Upper lobe of right lung (tissue), 1 donor: ENCODE measurements at regions not wholly inside any gene's neighbourhood (a gene's known extent, or its start where the extent isn't known, plus 50 kb on each side); places are given as distances from the start of the nearest gene placed in this dataset.

ENCODE experiments used
- ATAC-seq: fragments of 200-7000 bp; cut with Tn5 transposase; one replicate; pipeline ENCODE4 v1.9.1; 2020; ENCODE audit warnings: mild to moderate bottlenecking, moderate library complexity
- DNase-seq: peaks from one replicate; pipeline ENCODE4 v3.0.0-alpha.2; 2020
- H3K27ac ChIP-seq: fragments of 200-600 bp; one replicate; pipeline ENCODE4 v1.8.0; 2022
- H3K27me3 ChIP-seq: fragments of 200-600 bp; one replicate; pipeline ENCODE4 v1.8.0; 2022; ENCODE audit warnings: mild to moderate bottlenecking
- H3K36me3 ChIP-seq: fragments of 200-600 bp; one replicate; pipeline ENCODE4 v1.8.0; 2022
- H3K4me1 ChIP-seq: fragments of 200-600 bp; one replicate; pipeline ENCODE4 v1.8.0; 2022
- H3K4me3 ChIP-seq: fragments of 200-600 bp; one replicate; pipeline ENCODE4 v1.8.0; 2022; ENCODE audit warnings: mild to moderate bottlenecking
- H3K9me3 ChIP-seq: fragments of 200-600 bp; one replicate; pipeline ENCODE4 v1.8.0; 2022
- intact Hi-C: fragments of 100-400 bp; cut with DNase I; formaldehyde crosslinking; loops from one replicate; pipeline ENCODE4 v1.11.0; 2022
- TF ChIP-seq, protein P1 (sequence below): fragments of 200-600 bp; IDR thresholded peaks from one replicate; pipeline ENCODE4 v1.8.0; 2022; ENCODE audit warnings: antibody characterized with exemption
- donor health status: DM: no; HTN: yes; CAD: no; lungs with severe emphysema.

GRCh38 chr13:80086304-80086721 lies 254.6 kb downstream of the SPRY2 start:
- Histone ChIP-seq H3K27ac (no peak overlapping the region), H3K36me3 (no peaks in the 10 kb centered on the region), H3K27me3 (no peaks in the 10 kb centered on the region), H3K9me3 (no peaks in the 10 kb centered on the region), H3K4me3 (no peak overlapping the region), H3K4me1 (peaks cover 12% of the 10 kb centered on the region)
- peak; percentile 48 for ATAC-seq
- intact Hi-C loops, result no loop called here
- no peak for DNase-seq
- TF ChIP-seq, protein P1, sequence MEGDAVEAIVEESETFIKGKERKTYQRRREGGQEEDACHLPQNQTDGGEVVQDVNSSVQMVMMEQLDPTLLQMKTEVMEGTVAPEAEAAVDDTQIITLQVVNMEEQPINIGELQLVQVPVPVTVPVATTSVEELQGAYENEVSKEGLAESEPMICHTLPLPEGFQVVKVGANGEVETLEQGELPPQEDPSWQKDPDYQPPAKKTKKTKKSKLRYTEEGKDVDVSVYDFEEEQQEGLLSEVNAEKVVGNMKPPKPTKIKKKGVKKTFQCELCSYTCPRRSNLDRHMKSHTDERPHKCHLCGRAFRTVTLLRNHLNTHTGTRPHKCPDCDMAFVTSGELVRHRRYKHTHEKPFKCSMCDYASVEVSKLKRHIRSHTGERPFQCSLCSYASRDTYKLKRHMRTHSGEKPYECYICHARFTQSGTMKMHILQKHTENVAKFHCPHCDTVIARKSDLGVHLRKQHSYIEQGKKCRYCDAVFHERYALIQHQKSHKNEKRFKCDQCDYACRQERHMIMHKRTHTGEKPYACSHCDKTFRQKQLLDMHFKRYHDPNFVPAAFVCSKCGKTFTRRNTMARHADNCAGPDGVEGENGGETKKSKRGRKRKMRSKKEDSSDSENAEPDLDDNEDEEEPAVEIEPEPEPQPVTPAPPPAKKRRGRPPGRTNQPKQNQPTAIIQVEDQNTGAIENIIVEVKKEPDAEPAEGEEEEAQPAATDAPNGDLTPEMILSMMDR, result no peak

DNA sequence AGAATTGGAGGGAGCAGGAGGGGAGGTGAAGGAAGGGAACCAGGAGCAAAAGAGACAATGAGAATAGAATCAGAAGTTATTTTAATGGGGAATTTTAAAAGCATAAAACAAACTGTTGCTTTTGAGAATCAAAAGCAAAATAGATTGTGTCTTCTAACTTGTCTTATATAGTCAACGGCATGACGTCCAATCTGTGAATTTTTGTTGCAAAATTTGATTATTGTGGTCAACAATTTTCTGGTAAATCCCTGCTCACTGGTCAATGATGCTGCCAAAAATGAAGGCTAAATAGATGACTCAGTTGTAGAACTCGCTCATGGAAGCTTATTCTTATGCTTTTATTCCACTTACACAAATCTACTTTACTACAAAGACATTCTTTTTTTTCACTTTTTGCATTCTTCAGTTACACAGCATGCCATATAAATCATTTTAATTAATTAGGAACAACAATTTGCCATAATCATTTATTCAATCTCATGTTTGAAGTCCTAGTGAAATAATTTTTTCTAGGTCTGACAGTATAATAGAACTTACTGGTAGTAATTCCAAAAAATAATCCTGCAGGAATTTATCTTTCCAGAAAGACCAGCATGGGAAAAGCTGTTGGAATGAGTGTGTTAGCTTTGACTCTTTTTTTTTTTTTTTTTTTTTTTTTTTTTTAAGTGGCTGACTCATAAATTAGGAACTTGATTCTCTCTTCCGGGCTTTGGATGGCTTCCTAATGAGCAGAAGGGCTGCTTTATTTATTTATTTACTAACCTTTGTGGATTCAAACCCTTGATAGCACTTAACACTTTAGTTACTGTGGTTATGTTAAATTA lies 256.9 kb downstream of the SPRY2 start:
- peak overlapping the region; percentile 19 for H3K27ac ChIP-seq
- H3K4me3 ChIP-seq, result no peak overlapping the region
- no peak for DNase-seq
- no peaks in the 10 kb centered on the region for H3K9me3 ChIP-seq
- intact Hi-C loops, result no loop called here
- peak; percentile 45 for ATAC-seq
- no peaks in the 10 kb centered on the region for H3K36me3 ChIP-seq
- TF ChIP-seq, protein P1, result no peak
- H3K4me1 ChIP-seq, result peaks cover 12% of the 10 kb centered on the region
- H3K27me3 ChIP-seq, result no peaks in the 10 kb centered on the region

DNA sequence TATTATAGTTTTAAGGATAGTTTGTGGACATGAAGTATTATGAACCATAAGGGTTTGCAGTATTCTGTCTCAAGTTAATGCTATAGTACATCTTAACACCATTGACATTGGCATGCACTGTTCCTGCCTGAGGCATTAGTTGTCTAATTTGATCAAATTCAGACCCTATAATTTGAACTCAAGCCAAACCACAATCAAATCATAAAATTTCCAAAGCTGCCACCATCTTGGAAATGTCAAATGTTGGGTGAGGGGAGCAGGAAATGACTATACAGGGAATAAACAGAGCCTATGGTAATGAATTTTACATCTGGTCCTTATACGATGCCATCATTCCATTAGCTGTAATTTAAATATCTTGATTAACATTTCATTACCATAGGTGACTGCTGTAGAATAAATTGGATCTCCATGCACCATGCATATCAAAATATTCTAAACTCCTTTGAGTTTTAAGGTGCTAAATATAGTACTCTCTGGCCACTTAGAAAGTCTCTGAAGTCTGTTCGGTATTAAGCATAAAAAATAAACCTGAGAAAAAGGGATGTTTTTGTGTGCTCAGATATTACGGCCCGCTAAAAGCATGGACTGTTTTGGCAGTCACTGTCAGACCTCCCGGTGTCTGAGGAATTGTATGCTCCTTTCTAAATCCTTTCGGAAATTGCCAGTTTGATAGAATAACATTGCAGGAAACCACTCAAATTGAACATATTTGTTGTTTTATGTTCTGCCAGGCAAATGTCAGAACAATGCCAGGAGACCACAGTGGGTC lies 257.7 kb downstream of the SPRY2 start:
- H3K27me3 ChIP-seq, result no peaks in the 10 kb centered on the region
- no peak overlapping the region for H3K4me3 ChIP-seq
- intact Hi-C loops, result no loop called here
- TF ChIP-seq, protein P1, result no peak
- ATAC-seq (no peak), DNase-seq (no peak)
- peaks cover 12% of the 10 kb centered on the region for H3K4me1 ChIP-seq
- no peaks in the 10 kb centered on the region for H3K9me3 ChIP-seq
- peak overlapping the region; percentile 19 for H3K27ac ChIP-seq
- H3K36me3 ChIP-seq, result no peaks in the 10 kb centered on the region

GRCh38 chr13:80082396-80083080 lies 258.4 kb downstream of the SPRY2 start:
- TF ChIP-seq, protein P1, result no peak
- Histone ChIP-seq H3K9me3 (no peaks in the 10 kb centered on the region), H3K4me3 (no peak overlapping the region), H3K4me1 (peaks cover 12% of the 10 kb centered on the region), H3K27me3 (no peaks in the 10 kb centered on the region), H3K36me3 (no peaks in the 10 kb centered on the region), H3K27ac (peak overlapping the region; percentile 19)
- ATAC-seq (no peak), DNase-seq (no peak)
- intact Hi-C loops, result no loop called here

GRCh38 chr13:80074811-80075210 lies 266.1 kb downstream of the SPRY2 start:
- ATAC-seq (no peak), DNase-seq (no peak)
- no peaks in the 10 kb centered on the region for H3K9me3 ChIP-seq
- no peaks in the 10 kb centered on the region for H3K4me1 ChIP-seq
- intact Hi-C loops, result no loop called here
- H3K27ac ChIP-seq, result no peak overlapping the region
- TF ChIP-seq, protein P1, result no peak
- H3K4me3 ChIP-seq, result no peak overlapping the region
- H3K36me3 ChIP-seq, result no peaks in the 10 kb centered on the region
- H3K27me3 ChIP-seq, result no peaks in the 10 kb centered on the region
